PC-9 (cell line): ENCODE measurements at regions not wholly inside any gene's neighbourhood (a gene's known extent, or its start where the extent isn't known, plus 50 kb on each side); places are given as distances from the start of the nearest gene placed in this dataset.

ENCODE experiments used
- BruUV-seq: library from RNA; stranded (reverse); fragments of 400-500 nt; replicated peaks from 2 replicates; lab custom pipeline; 2021; lab: Mats Ljungman, UMichigan
- CTCF ChIA-PET: fragments of 300-600 bp; sonication (Branson Sonifier 250); formaldehyde crosslinking; loops from one replicate; lab custom pipeline; 2022; ENCODE audit warnings: antibody characterized with exemption; lab: Charles Lee
- POLR2A ChIA-PET: fragments of 300-600 bp; sonication (Branson Sonifier 250); formaldehyde crosslinking; loops from one replicate; lab custom pipeline; 2022; ENCODE audit warnings: antibody characterized with exemption; ENCODE audit not compliant: unreplicated experiment; lab: Charles Lee
- DNase-seq, 2 experiments: peaks; one replicate each; pipeline versions ENCODE4 v3.0.0 to v3.0.0-alpha.2; 2015 to 2022; ENCODE audit warnings: mixed read lengths in 1 of 2
- H2AFZ ChIP-seq: fragments of 200-600 bp; sonication (generic); 2 replicates; pipeline ENCODE4 v1.8.1; 2017; ENCODE audit warnings: antibody characterized with exemption
- H3F3A ChIP-seq: fragments of 200-600 bp; sonication (generic); 2 replicates; pipeline ENCODE4 v1.8.1; 2017; ENCODE audit warnings: antibody characterized with exemption, mild to moderate bottlenecking, low read depth; ENCODE audit not compliant: insufficient read depth
- H3K27ac ChIP-seq: fragments of 200-600 bp; sonication (generic); 2 replicates; pipeline ENCODE4 v1.6.1; 2016; ENCODE audit warnings: mixed run types
- H3K27me3 ChIP-seq: fragments of 200-600 bp; sonication (generic); 2 replicates; pipeline ENCODE4 v1.6.1; 2016; ENCODE audit warnings: low read depth, mixed run types; ENCODE audit not compliant: insufficient read depth
- H3K36me3 ChIP-seq: fragments of 200-600 bp; sonication (generic); 2 replicates; pipeline ENCODE4 v1.6.1; 2016; ENCODE audit warnings: low read depth, mixed run types
- H3K4me1 ChIP-seq: fragments of 200-600 bp; sonication (generic); replicated peaks from 2 replicates; pipeline ENCODE4 v1.6.1; 2016; ENCODE audit warnings: mixed run types; ENCODE audit not compliant: insufficient read depth
- H3K4me2 ChIP-seq: fragments of 200-600 bp; sonication (generic); 2 replicates; pipeline ENCODE4 v1.6.1; 2017; ENCODE audit warnings: mixed run types
- H3K4me3 ChIP-seq: fragments of 200-600 bp; sonication (generic); 2 replicates; pipeline ENCODE4 v1.6.1; 2016; ENCODE audit warnings: mixed run types
- H3K79me2 ChIP-seq: fragments of 200-600 bp; sonication (generic); 2 replicates; pipeline ENCODE4 v1.6.1; 2017; ENCODE audit warnings: low read depth, mixed run types
- H3K9me2 ChIP-seq: fragments of 200-600 bp; sonication (generic); 2 replicates; pipeline ENCODE4 v1.8.1; 2017; ENCODE audit warnings: mild to moderate bottlenecking; ENCODE audit not compliant: insufficient read depth
- H3K9me3 ChIP-seq: fragments of 200-600 bp; sonication (generic); 2 replicates; pipeline ENCODE4 v1.8.1; 2016; ENCODE audit warnings: low read depth; ENCODE audit not compliant: insufficient read depth
- H4K20me1 ChIP-seq: fragments of 200-600 bp; sonication (generic); 2 replicates; pipeline ENCODE4 v1.8.1; 2017; ENCODE audit not compliant: insufficient read depth
- CTCF ChIP-seq: fragments of 200-600 bp; sonication (generic); conservative IDR thresholded peaks from 2 replicates; pipeline ENCODE4 v1.6.1; 2017; ENCODE audit warnings: mixed run types, antibody characterized with exemption, mild to moderate bottlenecking, moderate library complexity
- EZH2 ChIP-seq: fragments of 200-600 bp; sonication (generic); IDR thresholded peaks from 2 replicates; pipeline ENCODE4 v1.8.0; 2017; ENCODE audit warnings: antibody characterized with exemption, low read depth
- intact Hi-C: fragments of 100-400 bp; cut with micrococcal nuclease; formaldehyde crosslinking; loops from one replicate; pipeline ENCODE4 v1.10.0; 2022; ENCODE audit not compliant: unreplicated experiment

DNA sequence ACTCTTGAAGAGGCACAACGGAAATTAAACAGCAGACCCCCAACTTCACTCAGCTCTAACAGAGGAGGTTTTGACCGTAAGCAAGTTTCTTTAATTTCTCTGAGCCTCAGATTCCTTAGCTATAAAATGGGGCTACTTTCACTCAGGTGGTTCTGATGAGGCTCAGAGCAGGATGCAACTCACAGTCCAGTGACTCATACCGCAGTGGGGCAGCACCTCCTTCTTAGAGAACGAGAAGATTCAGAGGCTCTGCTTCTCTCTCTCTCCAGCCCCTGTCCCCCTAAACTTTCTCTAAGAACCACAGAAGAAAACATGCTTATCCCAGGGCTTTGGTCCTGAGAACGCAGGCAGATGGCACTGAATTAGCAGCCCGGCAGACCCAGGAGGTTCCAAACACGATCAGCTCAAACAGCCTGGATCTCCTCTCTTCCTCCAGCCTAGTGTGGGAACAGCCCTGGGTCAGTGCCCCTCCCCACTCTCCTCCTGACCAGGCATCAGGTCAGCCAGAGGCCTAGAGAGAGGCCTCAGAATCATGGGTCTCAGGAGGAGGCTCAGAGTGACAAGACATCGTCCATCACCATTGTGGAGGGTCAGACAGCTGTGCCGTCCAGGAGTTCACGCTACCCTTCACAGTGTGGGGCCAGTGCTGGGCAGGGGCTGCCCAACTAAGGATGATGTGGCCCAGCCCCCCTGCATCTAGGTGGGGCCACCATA is 433.0 kb downstream of the PTPRU start:
- Histone ChIP-seq H3K4me3 (no peak overlapping the region), H3K4me2 (no peak overlapping the region), H3K36me3 (no peaks in the 10 kb centered on the region), H3K9me2 (no peaks in the 10 kb centered on the region), H3K9me3 (no peaks in the 10 kb centered on the region), H3K79me2 (no peaks in the 10 kb centered on the region), H3F3A (no peaks in the 10 kb centered on the region), H3K27me3 (no peaks in the 10 kb centered on the region), H4K20me1 (no peaks in the 10 kb centered on the region), H3K4me1 (no peaks in the 10 kb centered on the region), H2AFZ (no peak overlapping the region), H3K27ac (no peak overlapping the region)
- DNase-seq: no peak
- no TSS peak for BruUV-seq
- CTCF ChIA-PET: no interaction called here
- intact Hi-C loops: no loop called here
- TF ChIP-seq CTCF (no peak), EZH2 (no peak)
- POLR2A ChIA-PET: no interaction called here

DNA sequence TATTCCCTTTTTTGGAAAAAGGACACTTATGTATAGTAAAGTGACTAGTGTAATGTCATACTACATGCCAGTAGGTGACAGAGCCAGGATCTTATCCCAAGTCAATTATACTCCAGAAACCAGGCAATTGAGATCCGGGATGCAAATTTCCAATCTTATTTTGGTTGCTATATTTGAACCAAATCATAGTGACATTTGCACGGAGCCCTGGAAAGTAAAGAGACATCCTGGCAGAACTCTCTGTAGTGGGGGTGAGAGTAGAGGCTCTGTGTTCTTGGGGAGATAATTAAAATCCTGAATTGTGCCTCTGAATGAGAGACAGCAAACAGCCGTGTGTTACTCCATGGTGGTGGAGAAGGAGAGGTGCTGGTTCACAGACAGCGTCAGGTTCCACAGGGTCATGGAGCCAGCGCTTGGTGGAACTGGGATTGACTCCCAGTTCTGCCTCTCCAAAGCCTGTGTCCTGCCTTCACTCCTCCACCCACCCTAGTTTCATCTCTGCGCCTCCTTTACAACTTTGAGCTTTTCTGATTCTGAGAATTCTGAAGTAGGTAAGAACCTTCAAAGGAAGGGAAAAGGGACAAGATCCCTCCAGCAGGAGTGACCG is 432.3 kb downstream of the PTPRU start:
- no peaks in the 10 kb centered on the region for H3K4me1 ChIP-seq
- no peak overlapping the region for H3K4me2 ChIP-seq
- no peak for TF ChIP-seq CTCF
- TF ChIP-seq EZH2: no peak
- no peaks in the 10 kb centered on the region for H3K9me2 ChIP-seq
- H4K20me1 ChIP-seq: no peaks in the 10 kb centered on the region
- DNase-seq: no peak
- H2AFZ ChIP-seq: no peak overlapping the region
- no peaks in the 10 kb centered on the region for H3K27me3 ChIP-seq
- no TSS peak for BruUV-seq
- H3K27ac ChIP-seq: no peak overlapping the region
- ChIA-PET POLR2A (interaction anchor here (0.6 kb wide), 1 partner anchor 269 kb away, joined by 6 read pairs; no protein-coding TSS in a partner anchor), CTCF (no interaction called here)
- no peak overlapping the region for H3K4me3 ChIP-seq
- H3K9me3 ChIP-seq: no peaks in the 10 kb centered on the region
- H3K36me3 ChIP-seq: no peaks in the 10 kb centered on the region
- H3K79me2 ChIP-seq: no peaks in the 10 kb centered on the region
- intact Hi-C loops: no loop called here
- no peaks in the 10 kb centered on the region for H3F3A ChIP-seq

GRCh38 chr1:29667951-29668350 is 431.6 kb downstream of the PTPRU start:
- Histone ChIP-seq H3K4me1 (no peaks in the 10 kb centered on the region), H3K4me2 (no peak overlapping the region), H2AFZ (no peak overlapping the region), H3K79me2 (no peaks in the 10 kb centered on the region), H3K9me2 (no peaks in the 10 kb centered on the region), H3K9me3 (no peaks in the 10 kb centered on the region), H3K27ac (no peak overlapping the region), H3K36me3 (no peaks in the 10 kb centered on the region), H3F3A (no peaks in the 10 kb centered on the region), H3K4me3 (no peak overlapping the region), H4K20me1 (no peaks in the 10 kb centered on the region), H3K27me3 (no peaks in the 10 kb centered on the region)
- ChIA-PET CTCF (no interaction called here), POLR2A (no interaction called here)
- no peak for DNase-seq
- no TSS peak for BruUV-seq
- intact Hi-C loops: no loop called here
- TF ChIP-seq EZH2 (no peak), CTCF (no peak)
